HepG2 (cell line): ENCODE measurements at regions not wholly inside any gene's neighbourhood (a gene's known extent, or its start where the extent isn't known, plus 50 kb on each side); places are given as distances from the start of the nearest gene placed in this dataset.

Experiments used
- ATAC-seq: fragments of 200-7000 bp; cut with Tn5 transposase; 3 replicates; pipeline ENCODE4 v1.9.1; 2020; ENCODE audit warnings: mild to moderate bottlenecking, moderate library complexity
- BruUV-seq: library from RNA; stranded (reverse); fragments of 400-500 nt; replicated peaks from 2 replicates; lab custom pipeline; 2021; lab: Mats Ljungman, UMichigan
- CTCF ChIA-PET: fragments of 300-600 bp; formaldehyde crosslinking; extraction: SDS; loops from one replicate; lab custom pipeline; 2021; ENCODE audit warnings: low total read pairs, inconsistent platforms, low intra/inter-chr PET ratio; lab: Yijun Ruan, JAX
- POLR2A ChIA-PET: fragments of 350-600 bp; sonication (Branson Sonifier 250); formaldehyde crosslinking; loops from one replicate; lab custom pipeline; 2020; ENCODE audit warnings: antibody characterized with exemption, inconsistent platforms; lab: Yijun Ruan, JAX
- DNase-seq: peaks from one replicate; pipeline ENCODE4 v3.0.0-alpha.2; 2015; ENCODE audit warnings: low spot score
- FAIRE-seq: peaks from 3 replicates; lab custom pipeline; 2011; peaks lifted over from hg19 to GRCh38; lab: Jason Lieb, UNC
- H2AFZ ChIP-seq: one replicate; pipeline ENCODE4 v1.6.1; 2011; ENCODE audit warnings: low read length, inconsistent platforms
- H3K27ac ChIP-seq: fragments of 300-600 bp; 3 replicates; pipeline ENCODE4 v1.8.0; 2011; ENCODE audit warnings: mixed run types, mild to moderate bottlenecking, mixed read lengths, low read length, inconsistent platforms; ENCODE audit not compliant: insufficient read depth; ENCODE audit errors: extremely low read length
- H3K27me3 ChIP-seq, 2 experiments: fragments of 200-600 bp in 1 of 2; 2 replicates in 1 of 2; 3 replicates in 1 of 2; pipeline versions ENCODE4 v1.6.0 to v1.8.0; 2011; ENCODE audit warnings: low read length in 2 of 2, mild to moderate bottlenecking in 2 of 2, moderate library complexity in 2 of 2, inconsistent platforms in 1 of 2; ENCODE audit not compliant: insufficient read depth in 2 of 2, control insufficient read depth in 1 of 2
- H3K36me3 ChIP-seq, 2 experiments: fragments of 200-600 bp in 1 of 2; replicated peaks in 1 of 2; 2 replicates in 1 of 2; 3 replicates in 1 of 2; pipeline versions ENCODE4 v1.5.1 to v1.8.0; 2011; ENCODE audit warnings: low read length in 2 of 2, inconsistent platforms in 1 of 2; ENCODE audit not compliant: insufficient read depth in 2 of 2, control insufficient read depth in 1 of 2
- H3K4me1 ChIP-seq: 2 replicates; pipeline ENCODE4 v1.5.1; 2012; ENCODE audit warnings: low read length, inconsistent platforms; ENCODE audit not compliant: insufficient read depth
- H3K4me2 ChIP-seq: 2 replicates; pipeline ENCODE4 v1.6.0; 2011; ENCODE audit warnings: low read depth, low read length, inconsistent platforms
- H3K4me3 ChIP-seq, 3 experiments: fragments of 200-600 bp in 1 of 3; sonication (generic), shearing (Covaris generic) in 1 of 3; replicated peaks in 1 of 3; 2 replicates each; pipeline ENCODE4 v1.5.1; 2011 to 2016; ENCODE audit warnings: low read length in 3 of 3, inconsistent platforms in 2 of 3, low read depth in 2 of 3, mild to moderate bottlenecking in 2 of 3, control low read depth in 1 of 3, mixed read lengths in 1 of 3; ENCODE audit not compliant: insufficient read depth in 1 of 3
- H3K79me2 ChIP-seq: one replicate; pipeline ENCODE4 v1.6.1; 2011; ENCODE audit warnings: low read length, inconsistent platforms; ENCODE audit not compliant: insufficient read depth
- H3K9ac ChIP-seq: 2 replicates; pipeline ENCODE4 v1.6.0; 2011; ENCODE audit warnings: mild to moderate bottlenecking, low read depth, low read length, inconsistent platforms; ENCODE audit not compliant: insufficient read depth
- H3K9me3 ChIP-seq: 2 replicates; pipeline ENCODE4 v1.5.1; 2012; ENCODE audit warnings: mild to moderate bottlenecking, low read length
- H4K20me1 ChIP-seq: 2 replicates; pipeline ENCODE4 v1.6.0; 2011; ENCODE audit warnings: inconsistent platforms, mild to moderate bottlenecking, low read length, moderate library complexity; ENCODE audit not compliant: insufficient read depth
- HOXA3 ChIP-seq: sonication (generic); formaldehyde crosslinking; IDR thresholded peaks from 2 replicates; pipeline ENCODE4 v1.5.0; 2020; ENCODE audit warnings: missing genetic modification reagents
- LCORL ChIP-seq, 2 experiments: fragments of 450-650 bp in 1 of 2; sonication (generic) in 1 of 2; formaldehyde crosslinking in 1 of 2; IDR thresholded peaks; 2 replicates each; pipeline versions ENCODE4 v1.5.0 to v1.6.1; 2017 to 2020; ENCODE audit warnings: antibody characterized with exemption in 1 of 2, missing genetic modification reagents in 1 of 2
- NBN ChIP-seq: fragments of 450-650 bp; conservative IDR thresholded peaks from 2 replicates; pipeline ENCODE4 v1.6.1; 2017
- ZNF703 ChIP-seq: sonication (generic); formaldehyde crosslinking; IDR thresholded peaks from 2 replicates; pipeline ENCODE4 v1.5.1; 2020; ENCODE audit warnings: missing genetic modification reagents, mild to moderate bottlenecking, moderate library complexity, borderline replicate concordance
- WGBS: methylation state at CpG from one replicate; pipeline ENCODE4 v1.1.6; 2017; ENCODE audit warnings: low lambda C conversion rate; 5-methylcytosine and 5-hydroxymethylcytosine counted together
- in situ Hi-C: cut with HindIII; loops from 2 replicates; pipeline ENCODE4 v1.10.0; 2017; ENCODE audit warnings: low pct_unique_long_range_greater_than_20kb; ENCODE audit not compliant: extremely low pct_ligation_motif_present
- intact Hi-C: fragments of 100-400 bp; cut with micrococcal nuclease; formaldehyde crosslinking; loops from one replicate; pipeline ENCODE4 v1.10.0; 2022; ENCODE audit not compliant: unreplicated experiment
- TF ChIP-seq, protein P1 (sequence below): sonication (generic); formaldehyde crosslinking; IDR thresholded peaks from 2 replicates; pipeline ENCODE4 v1.5.1; 2020; ENCODE audit warnings: mild to moderate bottlenecking, missing genetic modification reagents, moderate library complexity

DNA sequence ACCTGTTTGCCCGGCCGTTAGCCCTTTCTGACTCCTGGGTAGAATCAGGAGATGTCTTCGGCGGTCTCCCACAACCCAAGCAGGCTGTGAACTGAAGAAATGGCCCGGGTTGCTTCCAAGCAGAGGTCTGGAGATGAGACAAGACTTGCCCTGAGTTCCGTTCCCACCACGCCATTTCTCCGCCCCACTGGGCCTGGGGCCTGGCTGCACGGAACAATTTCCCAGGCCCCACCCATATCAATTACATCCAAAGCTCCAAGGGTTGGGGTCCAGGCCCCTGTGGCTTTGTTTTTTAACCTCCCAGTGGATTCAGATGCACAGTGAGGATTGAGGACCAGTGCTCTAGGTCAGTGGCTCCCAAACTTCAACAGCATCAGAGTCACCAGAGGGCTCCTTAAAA lies 214.5 kb upstream of the ARID1B start:
- Histone ChIP-seq H3K36me3 (no peaks in the 10 kb centered on the region), H3K9me3 (no peaks in the 10 kb centered on the region), H3K79me2 (no peaks in the 10 kb centered on the region), H3K27me3 (peaks cover 0 to 14% of the 10 kb centered on the region in 2 experiments; a peak in 2 of 5 replicates), H4K20me1 (no peaks in the 10 kb centered on the region), H3K9ac (no peak overlapping the region), H3K27ac (no peak overlapping the region), H3K4me3 (no peak overlapping the region), H3K4me1 (no peaks in the 10 kb centered on the region), H2AFZ (no peak overlapping the region), H3K4me2 (no peak overlapping the region)
- 74% methylated on average over 8 of the region's 9 CpGs for WGBS
- POLR2A ChIA-PET = no interaction called here
- TF ChIP-seq ZNF703 (CRISPR knock-in tag) (0 out of 2 replicates have a peak, but pooled peaks have one; percentile 4), NBN (no peak)
- no TSS peak for BruUV-seq
- intact Hi-C loops = loop anchor here (5.0 to 10.0 kb wide), 2 partner anchors 215 to 372 kb away; partner anchors contain the start of gene ARID1B
- CTCF ChIA-PET = no interaction called here
- FAIRE-seq (no peak), ATAC-seq (no peak), DNase-seq (no peak)
- in situ Hi-C loops = loop anchor here (10.0 to 25.0 kb wide), 4 partner anchors 92 to 625 kb away; no protein-coding TSS in a partner anchor

DNA sequence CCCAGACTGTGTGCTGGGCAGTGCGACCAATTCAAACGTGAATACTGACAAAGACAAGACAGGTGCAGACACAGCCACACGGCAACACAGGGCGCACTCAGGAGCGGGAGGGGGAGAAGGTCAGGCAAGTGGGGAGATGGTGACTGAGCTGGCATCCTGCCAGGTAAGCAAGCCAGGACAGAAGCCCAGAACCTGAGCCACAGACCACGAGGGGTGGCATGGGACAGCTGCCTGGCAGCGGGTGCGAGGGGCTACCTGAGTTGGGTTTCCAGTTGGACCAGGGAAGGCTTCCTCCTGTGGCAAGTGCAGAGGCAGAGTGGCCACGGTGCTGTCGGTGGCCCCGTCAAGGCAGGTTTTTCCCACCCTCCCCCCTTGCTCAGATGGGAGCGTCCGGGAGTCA lies 215.2 kb upstream of the ARID1B start:
- DNase-seq (no peak), FAIRE-seq (no peak), ATAC-seq (no peak)
- Histone ChIP-seq H3K9me3 (no peaks in the 10 kb centered on the region), H3K4me3 (no peak overlapping the region), H3K27ac (no peak overlapping the region), H2AFZ (no peak overlapping the region), H3K9ac (no peak overlapping the region), H3K79me2 (no peaks in the 10 kb centered on the region), H3K27me3 (peaks cover 0 to 15% of the 10 kb centered on the region in 2 experiments; a peak in 2 of 5 replicates), H4K20me1 (no peaks in the 10 kb centered on the region), H3K4me1 (no peaks in the 10 kb centered on the region), H3K36me3 (no peaks in the 10 kb centered on the region), H3K4me2 (no peak overlapping the region)
- 66% methylated on average over 10 of the region's 13 CpGs for WGBS
- no TSS peak for BruUV-seq
- TF ChIP-seq, protein P1, sequence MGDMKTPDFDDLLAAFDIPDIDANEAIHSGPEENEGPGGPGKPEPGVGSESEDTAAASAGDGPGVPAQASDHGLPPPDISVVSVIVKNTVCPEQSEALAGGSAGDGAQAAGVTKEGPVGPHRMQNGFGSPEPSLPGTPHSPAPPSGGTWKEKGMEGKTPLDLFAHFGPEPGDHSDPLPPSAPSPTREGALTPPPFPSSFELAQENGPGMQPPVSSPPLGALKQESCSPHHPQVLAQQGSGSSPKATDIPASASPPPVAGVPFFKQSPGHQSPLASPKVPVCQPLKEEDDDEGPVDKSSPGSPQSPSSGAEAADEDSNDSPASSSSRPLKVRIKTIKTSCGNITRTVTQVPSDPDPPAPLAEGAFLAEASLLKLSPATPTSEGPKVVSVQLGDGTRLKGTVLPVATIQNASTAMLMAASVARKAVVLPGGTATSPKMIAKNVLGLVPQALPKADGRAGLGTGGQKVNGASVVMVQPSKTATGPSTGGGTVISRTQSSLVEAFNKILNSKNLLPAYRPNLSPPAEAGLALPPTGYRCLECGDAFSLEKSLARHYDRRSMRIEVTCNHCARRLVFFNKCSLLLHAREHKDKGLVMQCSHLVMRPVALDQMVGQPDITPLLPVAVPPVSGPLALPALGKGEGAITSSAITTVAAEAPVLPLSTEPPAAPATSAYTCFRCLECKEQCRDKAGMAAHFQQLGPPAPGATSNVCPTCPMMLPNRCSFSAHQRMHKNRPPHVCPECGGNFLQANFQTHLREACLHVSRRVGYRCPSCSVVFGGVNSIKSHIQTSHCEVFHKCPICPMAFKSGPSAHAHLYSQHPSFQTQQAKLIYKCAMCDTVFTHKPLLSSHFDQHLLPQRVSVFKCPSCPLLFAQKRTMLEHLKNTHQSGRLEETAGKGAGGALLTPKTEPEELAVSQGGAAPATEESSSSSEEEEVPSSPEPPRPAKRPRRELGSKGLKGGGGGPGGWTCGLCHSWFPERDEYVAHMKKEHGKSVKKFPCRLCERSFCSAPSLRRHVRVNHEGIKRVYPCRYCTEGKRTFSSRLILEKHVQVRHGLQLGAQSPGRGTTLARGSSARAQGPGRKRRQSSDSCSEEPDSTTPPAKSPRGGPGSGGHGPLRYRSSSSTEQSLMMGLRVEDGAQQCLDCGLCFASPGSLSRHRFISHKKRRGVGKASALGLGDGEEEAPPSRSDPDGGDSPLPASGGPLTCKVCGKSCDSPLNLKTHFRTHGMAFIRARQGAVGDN = 0 out of 2 replicates have a peak, but pooled peaks have one; percentile 10
- TF ChIP-seq LCORL (IDR thresholded peaks at IDR 0.05) = peak; percentile 94
- no peak for TF ChIP-seq LCORL (CRISPR knock-in tag; IDR thresholded peaks at IDR 0.05)
- no peak for TF ChIP-seq HOXA3
- POLR2A ChIA-PET = no interaction called here
- intact Hi-C loops (loop anchor here (5.0 to 10.0 kb wide), 2 partner anchors 215 to 373 kb away; partner anchors contain the start of gene ARID1B), in situ Hi-C loops (loop anchor here (10.0 to 25.0 kb wide), 4 partner anchors 93 to 625 kb away; no protein-coding TSS in a partner anchor)
- CTCF ChIA-PET = no interaction called here
